Central memory CD8-positive, alpha-beta T cell (primary cell): ENCODE measurements at regions not wholly inside any gene's neighbourhood (a gene's known extent, or its start where the extent isn't known, plus 50 kb on each side); places are given as distances from the start of the nearest gene placed in this dataset.

Source experiments
- ATAC-seq: fragments of 150-1000 bp; cut with Tn5 transposase; replicated peaks from 2 replicates; pipeline ENCODE4 v1.10.0; 2022; ENCODE audit warnings: mild to moderate bottlenecking, moderate FRiP score, moderate number of reproducible peaks; ENCODE audit not compliant: poor library complexity, severe bottlenecking; ENCODE audit errors: extremely low read depth
- DNase-seq, 2 donors: peaks; one replicate each; pipeline ENCODE4 v3.0.0; 2021; ENCODE audit warnings: low spot score in 2 of 2
- H3K27ac Mint-ChIP-seq: one replicate; pipeline ENCODE4 v1.8.0; 2022; ENCODE audit warnings: low read depth, mild to moderate bottlenecking, moderate library complexity, mixed read lengths
- H3K27me3 Mint-ChIP-seq: one replicate; pipeline ENCODE4 v1.8.0; 2022; ENCODE audit warnings: mixed read lengths
- H3K36me3 Mint-ChIP-seq: one replicate; pipeline ENCODE4 v1.8.0; 2022; ENCODE audit warnings: mild to moderate bottlenecking, moderate library complexity, mixed read lengths; ENCODE audit not compliant: insufficient read depth
- H3K4me1 Mint-ChIP-seq: one replicate; pipeline ENCODE4 v1.8.0; 2022; ENCODE audit warnings: mixed read lengths
- H3K4me3 Mint-ChIP-seq: one replicate; pipeline ENCODE4 v1.8.0; 2022; ENCODE audit warnings: mild to moderate bottlenecking, moderate library complexity, mixed read lengths
- H3K9me3 Mint-ChIP-seq: one replicate; pipeline ENCODE4 v1.8.0; 2022; ENCODE audit warnings: mixed read lengths

DNA sequence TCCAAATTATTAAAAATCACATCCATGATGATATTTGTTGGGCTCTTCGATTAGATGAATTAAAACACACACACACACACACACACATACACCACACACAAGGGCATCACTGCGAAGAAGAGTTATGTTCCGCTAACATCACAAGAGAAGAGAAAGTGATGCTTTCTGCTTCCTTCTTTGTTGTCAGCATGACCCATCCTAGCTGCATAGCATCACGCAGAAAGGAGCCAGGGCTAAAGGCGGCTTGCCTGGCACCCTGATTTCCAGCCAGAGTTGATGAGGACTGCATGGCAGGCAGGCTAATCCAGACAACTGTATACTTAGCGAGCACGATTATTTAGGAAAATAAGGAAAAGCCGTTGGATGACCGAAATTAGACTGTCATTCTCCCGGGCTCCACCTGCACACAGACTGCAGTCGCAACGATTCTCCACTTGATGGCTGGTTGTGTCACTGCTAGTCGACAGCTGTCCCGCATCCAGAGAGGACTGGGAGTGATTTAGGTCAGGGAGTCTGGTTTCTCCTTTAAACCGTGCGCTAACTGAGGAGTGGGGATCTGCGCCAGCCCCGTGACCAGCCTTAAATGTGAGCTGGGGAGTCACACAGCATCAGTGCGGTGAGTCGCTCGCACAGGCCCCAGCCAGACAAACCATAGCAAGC lies 70.6 kb upstream of the SOX4 start:
- no peak overlapping the region for H3K4me3 Mint-ChIP-seq
- DNase-seq (no peak), ATAC-seq (no peak)
- H3K4me1 Mint-ChIP-seq: no peaks in the 10 kb centered on the region
- H3K9me3 Mint-ChIP-seq: no peaks in the 10 kb centered on the region
- H3K36me3 Mint-ChIP-seq: no peaks in the 10 kb centered on the region
- H3K27me3 Mint-ChIP-seq: peaks cover 8% of the 10 kb centered on the region
- no peak overlapping the region for H3K27ac Mint-ChIP-seq

DNA sequence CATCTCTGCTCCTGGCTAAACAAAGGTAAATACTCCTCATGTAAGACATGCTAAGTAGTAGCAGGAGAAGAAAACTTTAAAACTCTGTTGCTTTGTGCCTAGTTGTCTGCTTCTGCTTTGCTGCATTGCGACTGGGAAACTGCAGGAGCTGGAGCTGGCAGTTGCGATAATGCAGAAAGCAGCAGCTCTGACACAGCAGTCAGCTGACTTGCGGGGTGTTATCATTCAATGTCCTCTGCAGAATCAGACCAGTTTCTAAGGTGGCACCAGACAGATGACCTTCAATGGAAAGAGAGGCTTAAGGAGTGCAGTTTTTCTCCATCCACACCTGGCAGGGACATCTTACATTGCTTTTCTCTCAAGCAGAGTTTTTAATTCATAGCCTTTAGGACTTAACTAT lies 69.9 kb upstream of the SOX4 start:
- peaks cover 1% of the 10 kb centered on the region for H3K27me3 Mint-ChIP-seq
- H3K4me3 Mint-ChIP-seq: no peak overlapping the region
- no peaks in the 10 kb centered on the region for H3K4me1 Mint-ChIP-seq
- no peak overlapping the region for H3K27ac Mint-ChIP-seq
- DNase-seq (no peak), ATAC-seq (no peak)
- H3K36me3 Mint-ChIP-seq: no peaks in the 10 kb centered on the region
- H3K9me3 Mint-ChIP-seq: no peaks in the 10 kb centered on the region

DNA sequence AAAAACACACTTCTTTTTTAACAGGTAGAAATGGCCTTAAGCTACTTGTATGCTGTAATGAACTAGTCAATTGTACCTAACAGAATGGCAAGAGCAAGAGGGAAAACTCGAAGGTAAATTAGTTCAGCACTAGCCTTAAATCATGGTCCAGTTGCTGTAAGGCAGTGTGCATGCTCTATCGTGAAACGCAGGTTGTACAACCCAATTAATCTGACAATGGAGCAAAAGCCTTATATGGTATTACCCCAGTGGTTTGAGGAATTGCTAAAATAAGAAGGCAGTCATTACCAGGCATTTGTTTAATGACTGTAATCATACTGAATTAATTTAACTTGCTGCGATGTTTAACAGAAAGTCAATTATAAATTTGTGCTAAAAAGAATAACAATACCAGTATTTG lies 69.3 kb upstream of the SOX4 start:
- no peaks in the 10 kb centered on the region for H3K9me3 Mint-ChIP-seq
- ATAC-seq (no peak), DNase-seq (no peak)
- H3K36me3 Mint-ChIP-seq: no peaks in the 10 kb centered on the region
- H3K4me1 Mint-ChIP-seq: no peaks in the 10 kb centered on the region
- no peaks in the 10 kb centered on the region for H3K27me3 Mint-ChIP-seq
- no peak overlapping the region for H3K27ac Mint-ChIP-seq
- H3K4me3 Mint-ChIP-seq: no peak overlapping the region

DNA sequence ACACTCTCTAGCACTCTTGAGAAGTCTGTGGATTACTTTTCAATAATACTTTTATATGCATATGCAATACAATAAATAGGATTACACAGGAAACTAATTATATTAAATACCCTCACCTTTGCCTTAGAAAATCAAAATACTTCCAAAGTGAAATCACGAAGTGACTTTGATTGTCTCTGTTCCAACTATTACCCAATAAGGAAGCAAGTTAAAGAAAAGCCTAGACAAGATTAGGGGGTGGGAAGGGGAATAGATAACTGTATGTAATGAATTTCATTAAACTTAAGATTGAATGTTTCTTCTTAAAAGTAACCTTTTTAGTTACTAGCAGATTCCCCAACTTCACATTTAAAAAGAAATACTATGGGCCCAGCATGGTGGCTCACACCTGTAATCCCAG lies 66.6 kb upstream of the SOX4 start:
- Mint-ChIP-seq H3K9me3 (no peaks in the 10 kb centered on the region), H3K36me3 (no peaks in the 10 kb centered on the region), H3K4me3 (no peak overlapping the region), H3K27ac (no peak overlapping the region), H3K27me3 (peaks cover 12% of the 10 kb centered on the region), H3K4me1 (no peaks in the 10 kb centered on the region)
- ATAC-seq: no peak
- no peak for DNase-seq

DNA sequence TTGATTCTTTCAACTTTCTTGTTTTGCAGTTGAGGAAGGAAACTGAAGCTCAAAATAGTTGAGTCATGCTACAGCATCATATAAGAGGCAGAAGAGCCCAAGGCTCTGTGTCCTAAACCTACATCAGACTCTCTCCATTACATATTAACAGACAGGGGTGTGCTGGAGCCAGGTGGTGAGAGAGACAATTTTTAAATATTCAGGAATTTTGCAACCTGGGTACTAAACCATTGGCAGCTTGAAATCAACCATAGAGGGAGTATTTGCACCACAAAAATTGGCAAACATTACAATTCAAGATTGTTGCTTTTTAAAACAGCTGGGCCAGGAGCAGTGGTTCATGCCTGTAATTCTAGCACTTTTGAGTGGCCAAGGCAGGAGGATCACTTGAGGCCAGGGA lies 65.8 kb upstream of the SOX4 start:
- no peak for ATAC-seq
- Mint-ChIP-seq H3K27ac (no peak overlapping the region), H3K4me3 (no peak overlapping the region), H3K27me3 (peaks cover 12% of the 10 kb centered on the region), H3K4me1 (no peaks in the 10 kb centered on the region), H3K9me3 (no peaks in the 10 kb centered on the region), H3K36me3 (no peaks in the 10 kb centered on the region)
- no peak for DNase-seq

DNA sequence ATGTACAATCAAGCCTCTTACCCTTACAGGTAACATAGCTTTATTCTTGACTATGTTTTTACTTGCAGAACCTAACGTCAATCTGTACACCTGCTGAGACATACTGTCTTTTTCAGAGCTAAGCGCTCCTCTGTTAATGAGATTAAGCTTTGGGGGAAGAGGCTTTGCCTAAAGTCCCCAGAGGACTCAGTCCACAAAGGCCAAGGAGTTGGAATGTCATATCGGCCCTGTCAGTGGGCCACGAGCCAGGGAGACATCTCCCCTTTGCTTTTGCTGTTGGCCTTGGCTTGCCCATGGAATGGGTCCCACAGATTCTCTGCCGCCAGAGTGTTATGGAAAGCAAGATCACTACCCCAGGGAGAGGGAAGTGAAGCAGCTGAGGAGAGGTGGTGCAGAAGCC lies 64.1 kb upstream of the SOX4 start:
- no peak overlapping the region for H3K27ac Mint-ChIP-seq

DNA sequence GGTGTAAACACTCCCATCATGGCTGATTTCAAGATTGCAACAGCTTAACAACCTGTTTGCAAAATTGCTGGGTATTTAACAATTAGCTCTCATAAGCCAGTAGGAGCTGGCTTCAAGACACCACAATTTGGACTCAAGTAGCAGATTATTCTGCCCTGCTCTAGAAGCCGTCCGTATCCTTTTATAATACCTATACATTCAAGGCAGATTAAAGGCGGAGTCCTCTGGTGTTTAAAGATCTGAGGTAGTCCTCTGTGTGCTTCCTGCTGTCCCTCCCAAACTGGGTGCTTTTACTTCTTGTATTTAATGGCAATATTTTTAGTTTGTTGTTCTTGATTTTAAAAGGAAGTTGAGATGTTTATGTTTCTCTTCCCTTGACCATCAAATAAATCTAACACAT lies 62.2 kb upstream of the SOX4 start:
- no peak overlapping the region for H3K4me3 Mint-ChIP-seq
- ATAC-seq (no peak), DNase-seq (no peak)
- H3K27me3 Mint-ChIP-seq: peaks cover 34% of the 10 kb centered on the region
- H3K9me3 Mint-ChIP-seq: no peaks in the 10 kb centered on the region
- no peak overlapping the region for H3K27ac Mint-ChIP-seq
- no peaks in the 10 kb centered on the region for H3K4me1 Mint-ChIP-seq
- no peaks in the 10 kb centered on the region for H3K36me3 Mint-ChIP-seq

More for the DNA sequence above, 64.1 kb upstream of the SOX4 start:
- no peak overlapping the region for H3K4me3 Mint-ChIP-seq
- DNase-seq (no peak), ATAC-seq (no peak)
- no peaks in the 10 kb centered on the region for H3K36me3 Mint-ChIP-seq
- H3K9me3 Mint-ChIP-seq: no peaks in the 10 kb centered on the region
- peaks cover 28% of the 10 kb centered on the region for H3K27me3 Mint-ChIP-seq
- H3K4me1 Mint-ChIP-seq: no peaks in the 10 kb centered on the region

DNA sequence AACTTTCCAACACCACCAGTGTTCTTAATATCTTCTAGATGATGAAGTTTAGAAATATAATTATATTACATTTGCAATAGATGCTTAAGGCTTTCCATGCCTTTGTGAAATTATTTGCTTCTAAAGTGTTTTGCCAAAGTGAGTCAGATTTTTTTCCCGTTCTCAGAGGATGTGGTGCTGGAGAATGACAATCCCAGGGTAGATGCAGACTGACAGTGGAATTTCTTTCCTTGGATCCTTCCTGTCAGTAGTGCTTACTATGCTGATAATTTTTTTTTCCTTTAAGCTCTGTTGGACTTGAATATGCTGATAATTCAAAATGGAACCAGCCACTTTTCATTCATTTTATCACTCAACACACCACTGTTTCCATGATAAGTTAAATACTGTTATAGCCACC lies 59.9 kb upstream of the SOX4 start:
- Mint-ChIP-seq H3K27me3 (peaks cover 41% of the 10 kb centered on the region), H3K36me3 (no peaks in the 10 kb centered on the region)
- ATAC-seq: no peak

DNA sequence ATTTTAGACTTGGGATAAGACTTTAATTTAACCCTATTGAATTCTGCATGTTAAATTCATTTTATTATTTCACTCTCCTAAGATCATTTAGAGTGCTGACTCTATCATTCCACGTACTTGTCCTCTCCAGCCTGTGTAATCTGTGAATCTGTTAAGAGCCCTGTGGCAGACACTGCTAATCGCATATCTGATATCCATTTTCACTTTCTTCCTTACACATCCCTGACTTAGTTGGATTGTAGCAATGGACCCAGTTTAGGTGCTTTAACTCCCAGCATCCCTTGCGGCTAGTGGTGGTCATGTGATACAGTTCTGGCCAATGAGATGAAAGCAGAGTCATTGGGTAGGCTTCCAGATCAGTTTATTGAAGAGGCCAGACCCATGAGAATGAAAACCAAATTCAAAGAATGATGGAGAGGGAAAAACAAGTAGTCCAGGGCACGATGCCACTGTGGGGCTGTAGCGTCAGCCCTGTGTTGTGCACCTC lies 57.2 kb upstream of the SOX4 start:
- H3K27me3 Mint-ChIP-seq: peaks cover 49% of the 10 kb centered on the region
- H3K9me3 Mint-ChIP-seq: no peaks in the 10 kb centered on the region
- ATAC-seq: no peak
- no peak for DNase-seq
- no peak overlapping the region for H3K4me3 Mint-ChIP-seq
- H3K27ac Mint-ChIP-seq: no peak overlapping the region
- H3K4me1 Mint-ChIP-seq: no peaks in the 10 kb centered on the region
- H3K36me3 Mint-ChIP-seq: no peaks in the 10 kb centered on the region

More for the DNA sequence above, 59.9 kb upstream of the SOX4 start:
- H3K4me1 Mint-ChIP-seq: no peaks in the 10 kb centered on the region
- DNase-seq: no peak
- no peak overlapping the region for H3K27ac Mint-ChIP-seq
- H3K9me3 Mint-ChIP-seq: no peaks in the 10 kb centered on the region
- H3K4me3 Mint-ChIP-seq: no peak overlapping the region

DNA sequence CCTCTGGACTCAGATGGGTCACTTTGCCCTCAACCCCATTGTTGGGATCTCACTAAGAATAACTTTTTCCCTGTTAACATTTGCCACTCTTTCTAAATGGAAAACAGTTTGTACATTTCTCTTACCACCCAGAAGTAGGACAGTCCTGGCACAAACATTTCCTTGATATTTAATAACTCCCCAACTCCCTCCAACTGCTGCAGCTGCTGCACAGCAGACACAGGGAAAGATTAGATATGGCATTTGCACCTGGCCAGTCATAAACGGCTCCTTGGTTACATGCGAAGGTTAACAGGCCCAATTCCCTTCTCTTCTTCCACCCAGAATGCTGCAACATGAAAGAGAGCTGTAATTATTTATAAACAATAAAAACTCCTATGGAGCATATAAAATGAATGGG lies 55.9 kb upstream of the SOX4 start:
- Mint-ChIP-seq H3K27ac (no peak overlapping the region), H3K4me3 (no peak overlapping the region), H3K9me3 (no peaks in the 10 kb centered on the region), H3K4me1 (no peaks in the 10 kb centered on the region), H3K27me3 (peaks cover 46% of the 10 kb centered on the region), H3K36me3 (no peaks in the 10 kb centered on the region)
- DNase-seq: no peak
- no peak for ATAC-seq

DNA sequence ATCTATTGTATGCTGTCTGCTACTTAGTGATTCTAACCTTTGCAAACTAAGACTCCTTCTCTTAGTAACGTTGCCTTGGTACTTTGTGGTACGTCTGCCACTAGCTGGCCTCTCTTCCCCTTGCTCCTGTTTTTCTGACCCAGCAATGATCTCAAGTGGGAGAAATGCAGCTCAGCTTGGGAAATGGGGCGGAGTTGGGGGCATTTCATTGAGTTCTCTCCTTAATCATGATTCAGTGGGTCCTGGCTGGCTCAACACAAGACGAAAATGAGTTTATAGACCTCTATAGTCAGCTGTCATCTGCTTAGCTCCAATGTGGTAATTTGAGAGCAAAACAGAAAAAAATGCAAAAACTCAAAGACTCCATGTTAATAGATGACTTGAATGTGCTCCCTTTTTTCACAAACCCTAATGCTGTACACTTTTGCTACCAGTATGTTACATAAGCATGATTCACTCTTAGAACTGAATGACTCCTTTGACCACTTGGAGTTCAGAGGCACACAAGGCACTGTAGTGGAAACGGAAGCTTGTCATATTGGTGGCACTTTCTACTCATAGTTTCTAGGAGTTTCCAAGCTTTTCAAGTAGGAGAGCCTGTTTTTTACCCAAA lies 55.3 kb upstream of the SOX4 start:
- ATAC-seq (no peak), DNase-seq (no peak)
- Mint-ChIP-seq H3K9me3 (no peaks in the 10 kb centered on the region), H3K4me3 (no peak overlapping the region), H3K27ac (no peak overlapping the region), H3K27me3 (peaks cover 40% of the 10 kb centered on the region), H3K36me3 (no peaks in the 10 kb centered on the region), H3K4me1 (no peaks in the 10 kb centered on the region)

DNA sequence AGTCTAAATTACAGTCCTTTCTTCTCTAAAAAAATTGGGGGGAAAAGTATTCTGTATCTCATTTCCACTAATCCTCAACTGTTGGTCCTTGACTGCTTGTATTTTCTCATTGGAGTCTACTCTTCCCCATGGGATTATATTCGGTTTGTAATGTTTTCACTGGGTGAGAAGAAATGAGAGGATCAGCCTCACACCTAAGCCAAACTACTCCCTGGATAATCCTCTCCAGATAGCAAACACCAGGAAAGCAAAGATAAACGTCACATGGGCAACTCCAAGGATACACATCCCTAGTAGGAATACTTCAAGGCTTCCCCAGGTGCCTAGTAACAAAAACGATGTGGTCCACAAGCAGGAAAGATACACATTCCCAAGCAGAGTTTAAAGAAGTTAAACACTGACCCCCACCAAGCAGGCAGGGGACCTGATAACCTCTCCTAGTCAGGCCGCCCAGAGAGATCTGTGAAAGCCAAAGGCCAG lies 53.9 kb upstream of the SOX4 start:
- Mint-ChIP-seq H3K27me3 (peaks cover 27% of the 10 kb centered on the region), H3K4me3 (no peak overlapping the region), H3K36me3 (no peaks in the 10 kb centered on the region), H3K4me1 (no peaks in the 10 kb centered on the region), H3K27ac (no peak overlapping the region), H3K9me3 (no peaks in the 10 kb centered on the region)
- DNase-seq: no peak
- no peak for ATAC-seq
